GM18909 (cell line): ENCODE measurements at regions not wholly inside any gene's neighbourhood (a gene's known extent, or its start where the extent isn't known, plus 50 kb on each side); places are given as distances from the start of the nearest gene placed in this dataset.
"Not testable (repeated sequence)": the region's sequence is repeated elsewhere in the genome, so short reads cannot be mapped to it uniquely, and the experiment has no call there.

Experiments
- ATAC-seq: cut with Tn5 transposase; IDR thresholded peaks from one replicate; pipeline ENCODE4 v1.9.1; 2021; ENCODE audit warnings: mild to moderate bottlenecking; ENCODE audit not compliant: unreplicated experiment, poor library complexity

- no peak for ATAC-seq
These were observed 1054.6 kb upstream of the EPHA6 start for GRCh38 chr3:95759614-95760301.

- ATAC-seq = no peak
These were observed 1038.8 kb upstream of the EPHA6 start for GRCh38 chr3:95775486-95776094.

GRCh38 chr3:95781598-95781997, 1032.8 kb upstream of the EPHA6 start:
- ATAC-seq = no peak

- ATAC-seq = no peak
These were observed 1025.3 kb upstream of the EPHA6 start for GRCh38 chr3:95789111-95789510.

GRCh38 chr3:95797081-95797480, 1017.3 kb upstream of the EPHA6 start:
- no peak for ATAC-seq

DNA sequence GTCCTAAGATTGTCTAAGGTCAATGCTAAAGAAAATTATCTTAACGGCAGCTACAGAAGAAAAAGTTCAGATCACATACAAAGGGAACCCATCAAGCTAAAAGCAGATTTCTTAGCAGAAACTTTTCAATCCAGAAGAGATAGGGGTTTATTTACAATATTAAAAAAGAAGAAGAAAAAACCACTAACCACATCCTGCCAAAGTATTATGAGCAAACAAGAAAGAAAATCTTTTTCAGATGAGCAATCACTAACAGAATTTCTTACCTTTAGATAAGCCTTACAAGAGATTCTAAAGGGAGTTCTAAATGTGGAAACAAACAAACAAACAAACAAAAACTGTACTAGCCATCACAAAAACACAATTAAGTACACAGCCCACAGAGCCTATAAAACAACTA, 1015.8 kb upstream of the EPHA6 start:
- no peak for ATAC-seq

DNA sequence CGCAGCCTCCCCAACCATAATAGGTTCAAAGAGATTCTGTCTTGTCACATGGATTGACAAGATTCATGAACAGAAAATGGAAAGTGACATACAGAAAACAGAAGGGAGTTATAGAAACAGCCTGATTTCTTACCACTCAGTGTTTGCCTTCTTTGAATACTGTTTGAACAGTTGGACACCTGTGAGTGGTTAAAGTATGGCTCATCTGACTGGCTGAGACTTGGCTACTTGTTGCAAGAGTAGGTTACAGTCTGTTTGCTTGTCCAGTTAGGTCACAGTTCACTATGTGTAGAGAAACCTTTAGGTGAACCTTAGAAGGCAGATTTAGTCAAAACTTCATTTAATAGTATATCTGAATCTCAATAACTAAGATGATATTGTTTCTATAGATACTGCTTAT, 1003.9 kb upstream of the EPHA6 start:
- ATAC-seq = no peak

DNA sequence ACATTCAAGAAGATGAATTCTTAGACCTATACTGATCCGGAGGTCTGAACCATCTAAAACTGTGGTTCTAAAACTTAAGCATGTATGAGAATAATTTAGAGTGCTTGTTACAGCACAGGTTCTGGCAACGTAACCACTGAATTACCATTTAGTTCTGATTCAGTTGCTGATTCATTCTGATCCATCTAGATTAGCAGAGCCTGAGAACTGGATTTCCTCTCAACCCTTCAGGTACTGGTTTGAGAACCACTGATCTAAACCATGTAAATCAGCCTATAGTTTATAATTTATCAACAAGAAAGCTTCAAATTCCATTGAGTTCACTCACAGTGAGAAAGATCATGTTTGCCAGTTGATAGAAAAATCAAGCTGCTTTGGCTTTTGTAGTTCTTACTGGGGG, 1001.1 kb upstream of the EPHA6 start:
- no peak for ATAC-seq

- no peak for ATAC-seq
These were observed 998.6 kb upstream of the EPHA6 start for GRCh38 chr3:95815828-95816227.

GRCh38 chr3:95826419-95826818, 988.0 kb upstream of the EPHA6 start:
- no peak for ATAC-seq

- no peak for ATAC-seq
These were observed 982.2 kb upstream of the EPHA6 start for GRCh38 chr3:95832146-95832545.

- not testable (repeated sequence) for ATAC-seq
These were observed 953.8 kb upstream of the EPHA6 start for GRCh38 chr3:95860628-95861027.

DNA sequence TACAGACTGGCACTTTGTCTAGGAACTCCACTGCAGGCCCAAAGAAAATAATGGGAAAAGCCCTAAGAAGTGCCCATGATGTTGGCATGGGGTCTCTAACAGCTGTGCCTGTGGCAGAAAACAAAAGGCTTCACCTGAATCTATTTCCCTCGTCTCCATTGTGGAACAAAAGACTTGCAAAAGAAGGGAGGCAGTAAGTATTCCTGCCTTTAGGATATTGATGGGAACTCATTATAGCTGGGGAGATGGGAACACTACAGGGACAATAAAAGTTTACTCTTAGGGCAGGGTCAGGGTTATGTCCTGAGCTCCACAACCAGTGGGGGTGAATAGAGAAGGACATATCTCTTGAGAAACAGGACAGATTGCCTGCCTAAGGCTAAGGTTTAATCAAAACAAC, 930.6 kb upstream of the EPHA6 start:
- no peak for ATAC-seq

- no peak for ATAC-seq
These were observed 927.8 kb upstream of the EPHA6 start for GRCh38 chr3:95886616-95887015.

- ATAC-seq = no peak
These were observed 927.3 kb upstream of the EPHA6 start for GRCh38 chr3:95887114-95887513.

DNA sequence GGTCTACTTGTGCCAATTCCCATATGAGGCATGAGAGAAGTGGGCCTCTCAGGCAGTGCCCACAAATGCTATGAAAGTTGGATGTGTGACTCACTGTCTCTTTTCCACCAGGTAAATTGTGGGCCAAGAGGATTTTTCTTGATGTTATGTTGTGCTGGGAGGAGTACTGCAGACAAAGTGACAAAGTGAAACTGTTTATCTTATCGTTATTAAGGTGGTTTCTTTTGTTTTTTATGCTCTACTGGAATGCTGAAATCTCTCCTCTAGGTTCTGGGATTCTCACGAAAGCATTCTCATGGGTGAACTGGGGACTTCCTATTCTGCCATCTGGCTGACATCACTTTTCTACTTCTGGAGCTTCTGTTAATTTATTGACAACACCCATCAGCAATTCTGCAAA, 919.6 kb upstream of the EPHA6 start:
- ATAC-seq = no peak

DNA sequence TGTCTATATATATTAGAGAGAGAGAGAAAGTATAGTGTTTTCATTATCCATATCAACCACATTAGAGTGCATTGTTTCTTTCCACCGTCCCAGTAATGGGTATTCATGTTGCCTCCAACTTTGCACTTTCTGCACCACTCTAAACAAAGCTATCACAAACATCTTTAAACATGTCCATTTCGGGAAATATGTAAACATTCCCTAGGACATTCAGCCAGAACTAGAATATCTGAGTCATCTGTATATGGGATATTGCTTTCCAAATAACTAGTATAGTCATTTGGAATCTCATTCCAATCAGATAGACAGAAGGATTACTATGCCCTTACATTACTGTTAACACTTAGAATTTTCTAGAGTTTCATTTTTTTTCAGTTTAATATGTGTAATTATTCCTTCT, 914.9 kb upstream of the EPHA6 start:
- ATAC-seq = no peak

- no peak for ATAC-seq
These were observed 914.5 kb upstream of the EPHA6 start for GRCh38 chr3:95899911-95900310.

DNA sequence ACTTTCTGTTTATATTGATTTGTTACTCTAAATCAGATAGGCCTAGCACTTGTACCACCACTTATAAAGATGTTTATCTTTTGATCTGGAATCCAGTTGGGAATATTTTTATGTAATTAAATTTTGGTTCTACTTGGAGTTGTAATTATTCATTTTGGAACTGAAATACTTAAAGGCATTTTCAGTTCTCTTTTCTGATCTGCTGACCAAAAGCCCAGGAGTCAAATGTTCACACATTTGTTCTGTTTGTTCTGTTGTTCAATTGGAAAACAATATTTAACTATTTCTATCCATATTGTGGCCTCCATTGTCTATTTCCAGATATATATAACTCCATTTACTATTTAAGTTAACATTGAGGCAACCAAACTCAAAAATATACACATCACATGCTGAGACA, 912.4 kb upstream of the EPHA6 start:
- ATAC-seq = no peak

GRCh38 chr3:95905182-95905581, 909.2 kb upstream of the EPHA6 start:
- no peak for ATAC-seq

DNA sequence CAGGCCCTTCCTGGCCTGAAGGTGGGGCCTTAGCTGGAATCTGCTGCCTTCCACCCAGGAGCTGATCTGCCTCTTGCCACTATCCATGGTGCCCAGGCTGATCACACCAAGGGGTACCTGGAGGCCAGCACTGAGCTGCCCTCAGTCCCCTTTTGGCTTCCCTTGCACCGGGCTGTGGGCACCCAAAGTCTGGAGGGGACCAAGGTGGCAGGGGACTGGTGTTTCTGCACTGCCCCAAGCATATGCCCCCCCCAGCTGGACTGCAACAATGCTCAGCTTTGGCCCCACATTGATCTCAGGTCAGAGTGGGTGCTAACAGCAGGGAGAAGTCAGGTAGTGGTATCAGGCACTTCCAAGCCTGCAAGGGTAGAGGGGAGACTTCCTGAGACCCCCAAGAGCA, 902.6 kb upstream of the EPHA6 start:
- no peak for ATAC-seq

- no peak for ATAC-seq
These were observed 890.7 kb upstream of the EPHA6 start for GRCh38 chr3:95923496-95924210.
